ENCODE measurements at regions not wholly inside any gene's neighbourhood (a gene's known extent, or its start where the extent isn't known, plus 50 kb on each side); places are given as distances from the start of the nearest gene placed in this dataset.

DNA sequence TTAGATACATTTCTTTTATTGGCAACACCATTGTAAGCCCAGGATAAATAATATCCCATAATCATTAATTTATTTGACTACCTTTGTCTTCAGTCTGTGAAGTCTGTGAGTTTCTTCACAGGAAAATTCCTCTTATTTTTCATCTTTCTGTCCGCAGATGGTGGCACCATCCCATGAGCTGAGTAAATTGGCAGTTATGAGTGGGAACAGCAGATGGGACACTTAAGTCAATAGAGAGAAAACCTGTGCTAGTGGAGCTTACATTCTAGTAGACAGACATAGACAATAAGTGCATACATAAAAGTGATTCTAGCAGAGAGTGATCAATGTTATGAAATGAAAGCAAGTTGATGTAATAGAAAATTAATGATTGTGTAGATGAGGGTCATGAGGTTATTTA is 638.2 kb upstream of the MIR17HG start:
- H3K9ac ChIP-seq (ENCODE audit: low read length): no peak overlapping the region
- H3F3A ChIP-seq (ENCODE audit: insufficient read depth): no peaks in the 10 kb centered on the region
- no peaks in the 10 kb centered on the region for H3K36me3 ChIP-seq (ENCODE audit: low read length)
- no peaks in the 10 kb centered on the region for H3K79me2 ChIP-seq (ENCODE audit: insufficient read depth, low read length)
- no peak overlapping the region for H3K4me3 ChIP-seq (ENCODE audit: insufficient read depth, low read length, poor library complexity, severe bottlenecking)
- H3K9me2 ChIP-seq (replicated peaks; ENCODE audit: insufficient read depth, low read length): no peaks in the 10 kb centered on the region; the same call in 1 of the 2 replicates
- no peaks in the 10 kb centered on the region for H4K20me1 ChIP-seq (ENCODE audit: low read depth, low read length)
- TF ChIP-seq, protein P1, sequence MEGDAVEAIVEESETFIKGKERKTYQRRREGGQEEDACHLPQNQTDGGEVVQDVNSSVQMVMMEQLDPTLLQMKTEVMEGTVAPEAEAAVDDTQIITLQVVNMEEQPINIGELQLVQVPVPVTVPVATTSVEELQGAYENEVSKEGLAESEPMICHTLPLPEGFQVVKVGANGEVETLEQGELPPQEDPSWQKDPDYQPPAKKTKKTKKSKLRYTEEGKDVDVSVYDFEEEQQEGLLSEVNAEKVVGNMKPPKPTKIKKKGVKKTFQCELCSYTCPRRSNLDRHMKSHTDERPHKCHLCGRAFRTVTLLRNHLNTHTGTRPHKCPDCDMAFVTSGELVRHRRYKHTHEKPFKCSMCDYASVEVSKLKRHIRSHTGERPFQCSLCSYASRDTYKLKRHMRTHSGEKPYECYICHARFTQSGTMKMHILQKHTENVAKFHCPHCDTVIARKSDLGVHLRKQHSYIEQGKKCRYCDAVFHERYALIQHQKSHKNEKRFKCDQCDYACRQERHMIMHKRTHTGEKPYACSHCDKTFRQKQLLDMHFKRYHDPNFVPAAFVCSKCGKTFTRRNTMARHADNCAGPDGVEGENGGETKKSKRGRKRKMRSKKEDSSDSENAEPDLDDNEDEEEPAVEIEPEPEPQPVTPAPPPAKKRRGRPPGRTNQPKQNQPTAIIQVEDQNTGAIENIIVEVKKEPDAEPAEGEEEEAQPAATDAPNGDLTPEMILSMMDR (IDR thresholded peaks at IDR 0.05; ENCODE audit: insufficient read depth, low read length, poor library complexity, severe bottlenecking): no peak
- TF ChIP-seq EZH2phosphoT487 (conservative IDR thresholded peaks at IDR 0.05; ENCODE audit: low read length): no peak
- no peak overlapping the region for H3K4me2 ChIP-seq (ENCODE audit: low read depth, low read length, poor library complexity, severe bottlenecking)
- no peak overlapping the region for H2AFZ ChIP-seq (ENCODE audit: low read depth, low read length, severe bottlenecking)
- 0 out of 2 replicates have a peak, but pooled peaks cover 6% of the 10 kb centered on the region for H3K9me3 ChIP-seq (ENCODE audit: insufficient read depth, low read length)
- no peak overlapping the region for H3K27ac ChIP-seq (ENCODE audit: low read depth, low read length)
- H3K27me3 ChIP-seq (ENCODE audit: low read length): no peaks in the 10 kb centered on the region

DNA sequence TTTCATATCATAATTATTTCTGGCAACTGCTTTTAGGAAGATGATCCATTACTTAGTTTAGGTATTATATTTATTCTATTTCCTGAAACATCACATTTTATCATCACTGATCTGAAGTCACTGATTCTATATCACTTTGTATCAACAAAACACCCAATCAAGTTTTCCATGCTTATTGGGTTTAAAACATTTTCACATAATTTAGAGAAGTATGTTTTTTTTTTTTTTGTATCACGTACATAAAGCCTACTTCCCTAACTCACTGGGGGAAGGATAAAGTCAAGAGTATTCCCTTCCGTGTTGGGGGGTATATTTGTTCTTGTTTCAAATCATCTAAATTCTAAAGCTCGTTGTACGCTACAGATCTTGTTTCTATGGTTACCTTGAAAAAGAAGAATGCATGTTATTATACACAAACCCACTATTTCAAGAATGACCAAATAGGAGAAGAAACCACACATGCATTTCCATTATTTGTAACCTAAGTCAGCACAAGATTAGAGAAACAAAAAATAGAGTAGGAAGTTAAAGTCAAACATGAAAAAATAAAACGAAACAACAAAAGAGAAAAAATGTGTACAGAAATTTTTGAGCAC is 637.2 kb upstream of the MIR17HG start:
- no peaks in the 10 kb centered on the region for H3K36me3 ChIP-seq (ENCODE audit: low read length)
- no peak overlapping the region for H2AFZ ChIP-seq (ENCODE audit: low read depth, low read length, severe bottlenecking)
- no peak overlapping the region for H3K9ac ChIP-seq (ENCODE audit: low read length)
- H3K9me2 ChIP-seq (replicated peaks; ENCODE audit: insufficient read depth, low read length): no peaks in the 10 kb centered on the region; the same call in 1 of the 2 replicates
- no peaks in the 10 kb centered on the region for H3F3A ChIP-seq (ENCODE audit: insufficient read depth)
- H3K27me3 ChIP-seq (ENCODE audit: low read length): no peaks in the 10 kb centered on the region
- TF ChIP-seq EZH2phosphoT487 (conservative IDR thresholded peaks at IDR 0.05; ENCODE audit: low read length): no peak
- TF ChIP-seq, protein P1 (IDR thresholded peaks at IDR 0.05; ENCODE audit: insufficient read depth, low read length, poor library complexity, severe bottlenecking): no peak
- no peak overlapping the region for H3K4me2 ChIP-seq (ENCODE audit: low read depth, low read length, poor library complexity, severe bottlenecking)
- no peaks in the 10 kb centered on the region for H3K79me2 ChIP-seq (ENCODE audit: insufficient read depth, low read length)
- 0 out of 2 replicates have a peak, but pooled peaks cover 6% of the 10 kb centered on the region for H3K9me3 ChIP-seq (ENCODE audit: insufficient read depth, low read length)
- no peaks in the 10 kb centered on the region for H4K20me1 ChIP-seq (ENCODE audit: low read depth, low read length)
- no peak overlapping the region for H3K4me3 ChIP-seq (ENCODE audit: insufficient read depth, low read length, poor library complexity, severe bottlenecking)
- H3K27ac ChIP-seq (ENCODE audit: low read depth, low read length): no peak overlapping the region

DNA sequence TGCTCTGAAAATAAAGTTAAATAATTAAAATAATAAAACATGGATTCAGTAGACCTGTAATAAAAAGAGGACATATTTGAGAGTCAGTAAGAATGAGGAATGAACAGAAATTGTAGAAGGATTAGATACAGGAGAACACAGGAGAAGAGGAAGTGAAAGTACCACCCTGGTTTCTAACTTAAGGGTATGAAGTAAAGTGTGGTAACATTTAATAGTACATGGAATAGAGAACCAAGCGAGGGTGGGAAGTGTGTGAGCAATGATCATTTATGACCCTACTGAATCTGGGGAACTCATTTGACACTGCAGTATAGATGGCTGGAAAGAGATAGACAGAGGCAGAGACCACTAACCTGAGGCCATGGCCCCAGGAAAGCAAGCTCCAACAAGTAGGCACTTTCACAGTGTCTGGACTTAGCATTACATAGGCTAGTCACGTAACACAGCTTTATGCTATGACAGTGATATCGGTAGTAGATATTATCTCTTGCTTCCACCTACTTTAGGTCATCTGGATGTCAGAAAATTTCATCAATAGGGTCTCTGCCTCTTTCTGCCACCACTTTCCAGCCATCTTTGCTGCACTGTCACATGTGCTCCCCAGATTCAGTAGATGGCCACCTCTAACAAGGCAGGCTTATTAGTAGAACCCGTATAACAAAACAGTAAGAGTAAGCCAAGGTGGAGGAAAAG is 633.9 kb upstream of the MIR17HG start:
- no peaks in the 10 kb centered on the region for H3K79me2 ChIP-seq (ENCODE audit: insufficient read depth, low read length)
- no peaks in the 10 kb centered on the region for H3K36me3 ChIP-seq (ENCODE audit: low read length)
- H3K9me2 ChIP-seq (replicated peaks; ENCODE audit: insufficient read depth, low read length): no peaks in the 10 kb centered on the region
- H3K27me3 ChIP-seq (ENCODE audit: low read length): no peaks in the 10 kb centered on the region
- no peak overlapping the region for H2AFZ ChIP-seq (ENCODE audit: low read depth, low read length, severe bottlenecking)
- TF ChIP-seq EZH2phosphoT487 (conservative IDR thresholded peaks at IDR 0.05; ENCODE audit: low read length): no peak
- TF ChIP-seq, protein P1 (IDR thresholded peaks at IDR 0.05; ENCODE audit: insufficient read depth, low read length, poor library complexity, severe bottlenecking): no peak
- no peaks in the 10 kb centered on the region for H3F3A ChIP-seq (ENCODE audit: insufficient read depth)
- no peak overlapping the region for H3K4me3 ChIP-seq (ENCODE audit: insufficient read depth, low read length, poor library complexity, severe bottlenecking)
- no peak overlapping the region for H3K27ac ChIP-seq (ENCODE audit: low read depth, low read length)
- 0 out of 2 replicates have a peak, but pooled peaks cover 6% of the 10 kb centered on the region for H3K9me3 ChIP-seq (ENCODE audit: insufficient read depth, low read length)
- H4K20me1 ChIP-seq (ENCODE audit: low read depth, low read length): no peaks in the 10 kb centered on the region
- H3K9ac ChIP-seq (ENCODE audit: low read length): no peak overlapping the region
- H3K4me2 ChIP-seq (ENCODE audit: low read depth, low read length, poor library complexity, severe bottlenecking): no peak overlapping the region
